IPS-18a (cell line): ENCODE measurements at regions not wholly inside any gene's neighbourhood (a gene's known extent, or its start where the extent isn't known, plus 50 kb on each side); places are given as distances from the start of the nearest gene placed in this dataset.

ENCODE experiments used
- H3K27ac ChIP-seq: one replicate; pipeline ENCODE4 v1.5.1; 2013; ENCODE audit warnings: low read length
- H3K27me3 ChIP-seq: one replicate; pipeline ENCODE4 v1.6.1; 2013; ENCODE audit warnings: mild to moderate bottlenecking, low read length; ENCODE audit not compliant: control insufficient read depth, insufficient read depth
- H3K36me3 ChIP-seq: one replicate; pipeline ENCODE4 v1.6.1; 2013; ENCODE audit warnings: low read depth, low read length; ENCODE audit not compliant: control insufficient read depth
- H3K4me1 ChIP-seq: one replicate; pipeline ENCODE4 v1.6.1; 2013; ENCODE audit warnings: low read depth, low read length; ENCODE audit not compliant: control insufficient read depth
- H3K4me3 ChIP-seq: one replicate; pipeline ENCODE4 v1.5.1; 2013; ENCODE audit warnings: low read length
- H3K9ac ChIP-seq: one replicate; pipeline ENCODE4 v1.6.1; 2013; ENCODE audit warnings: mild to moderate bottlenecking, low read length, moderate library complexity
- H3K9me3 ChIP-seq: one replicate; pipeline ENCODE4 v1.6.1; 2013; ENCODE audit warnings: low read depth, low read length; ENCODE audit not compliant: control insufficient read depth

GRCh38 chr6:19342616-19343015, 494.6 kb upstream of the ID4 start:
- Histone ChIP-seq H3K4me3 (no peak overlapping the region), H3K27me3 (no peaks in the 10 kb centered on the region), H3K4me1 (no peaks in the 10 kb centered on the region), H3K9me3 (no peaks in the 10 kb centered on the region), H3K36me3 (no peaks in the 10 kb centered on the region), H3K9ac (no peak overlapping the region), H3K27ac (no peak overlapping the region)

DNA sequence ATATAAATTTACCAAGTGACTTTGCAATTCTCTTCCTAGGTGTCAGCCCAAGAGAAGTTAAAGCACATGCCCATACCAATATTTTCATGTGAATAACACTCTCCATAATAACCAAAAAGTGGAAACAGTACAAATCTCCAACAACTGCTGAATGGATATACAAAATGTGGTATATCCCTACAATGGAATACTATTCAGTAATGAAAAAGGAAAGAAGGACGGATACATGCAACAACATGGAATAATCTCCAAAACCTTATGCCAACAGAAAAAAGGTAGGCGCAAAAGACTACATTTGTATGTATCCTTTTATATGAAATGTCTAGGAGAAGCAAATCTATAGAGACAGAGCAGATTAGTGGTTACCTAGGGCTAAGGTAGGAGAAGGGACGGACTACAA, 487.7 kb upstream of the ID4 start:
- no peak overlapping the region for H3K27ac ChIP-seq
- no peaks in the 10 kb centered on the region for H3K4me1 ChIP-seq

GRCh38 chr6:19354181-19354580, 483.0 kb upstream of the ID4 start:
- Histone ChIP-seq H3K9ac (no peak overlapping the region), H3K27ac (no peak overlapping the region), H3K36me3 (no peaks in the 10 kb centered on the region), H3K4me3 (no peak overlapping the region), H3K27me3 (no peaks in the 10 kb centered on the region), H3K4me1 (peaks cover 9% of the 10 kb centered on the region), H3K9me3 (peaks cover 3% of the 10 kb centered on the region)

More for the DNA sequence above, 487.7 kb upstream of the ID4 start:
- Histone ChIP-seq H3K36me3 (no peaks in the 10 kb centered on the region), H3K9me3 (peaks cover 5% of the 10 kb centered on the region), H3K4me3 (no peak overlapping the region), H3K27me3 (no peaks in the 10 kb centered on the region), H3K9ac (no peak overlapping the region)

- H3K9ac ChIP-seq: no peak overlapping the region
- no peak overlapping the region for H3K27ac ChIP-seq
- H3K4me1 ChIP-seq: peaks cover 9% of the 10 kb centered on the region
- H3K36me3 ChIP-seq: no peaks in the 10 kb centered on the region
- H3K4me3 ChIP-seq: no peak overlapping the region
- H3K9me3 ChIP-seq: no peaks in the 10 kb centered on the region
- no peaks in the 10 kb centered on the region for H3K27me3 ChIP-seq
These were observed 480.5 kb upstream of the ID4 start for GRCh38 chr6:19356692-19357091.

GRCh38 chr6:19362396-19362795, 474.8 kb upstream of the ID4 start:
- Histone ChIP-seq H3K9ac (no peak overlapping the region), H3K27ac (no peak overlapping the region), H3K9me3 (no peaks in the 10 kb centered on the region), H3K36me3 (no peaks in the 10 kb centered on the region), H3K4me3 (no peak overlapping the region), H3K4me1 (no peaks in the 10 kb centered on the region), H3K27me3 (no peaks in the 10 kb centered on the region)

DNA sequence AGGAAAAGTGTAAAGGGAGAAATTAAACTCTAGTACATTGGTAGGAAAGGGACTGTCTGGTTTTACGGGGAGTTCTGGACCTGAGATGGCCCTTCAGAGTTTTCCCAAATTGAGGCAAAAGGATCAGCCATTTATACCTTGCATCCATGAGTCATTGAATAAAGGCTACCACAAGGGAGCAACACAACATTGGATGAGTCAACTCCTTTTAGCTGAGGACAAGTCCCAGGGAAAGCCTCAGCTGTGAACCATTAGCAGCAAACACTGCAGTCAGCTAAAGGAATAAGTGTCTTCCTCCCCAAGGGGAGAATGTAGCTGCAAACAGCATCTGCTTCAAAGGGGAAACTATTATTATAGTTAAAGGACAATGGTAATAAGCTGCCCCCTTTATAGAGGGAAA, 468.7 kb upstream of the ID4 start:
- no peaks in the 10 kb centered on the region for H3K36me3 ChIP-seq
- H3K4me3 ChIP-seq: no peak overlapping the region
- peaks cover 14% of the 10 kb centered on the region for H3K4me1 ChIP-seq
- no peaks in the 10 kb centered on the region for H3K9me3 ChIP-seq
- H3K9ac ChIP-seq: no peak overlapping the region
- no peak overlapping the region for H3K27ac ChIP-seq
- H3K27me3 ChIP-seq: no peaks in the 10 kb centered on the region

DNA sequence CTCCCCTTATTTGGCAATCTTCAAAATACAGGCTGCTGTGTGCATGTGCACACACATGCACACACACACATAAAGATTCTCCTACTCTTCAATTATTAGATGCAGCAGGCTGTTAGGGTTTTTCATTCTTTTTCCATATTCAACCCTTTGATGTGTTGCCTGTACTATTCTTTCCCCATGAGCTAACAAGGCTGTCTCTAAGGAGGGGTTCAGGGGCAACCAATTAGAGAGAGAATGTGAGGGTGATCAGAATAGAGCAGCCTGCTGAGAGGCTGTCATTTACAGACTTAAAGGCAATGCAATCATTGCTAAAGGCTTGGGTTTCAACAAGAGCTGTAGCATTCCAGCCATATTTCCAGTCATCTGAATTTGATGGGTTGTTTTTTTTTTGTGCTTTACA, 467.4 kb upstream of the ID4 start:
- Histone ChIP-seq H3K4me3 (no peak overlapping the region), H3K4me1 (peaks cover 14% of the 10 kb centered on the region), H3K27me3 (no peaks in the 10 kb centered on the region), H3K9ac (no peak overlapping the region), H3K9me3 (no peaks in the 10 kb centered on the region), H3K27ac (no peak overlapping the region), H3K36me3 (no peaks in the 10 kb centered on the region)

- no peaks in the 10 kb centered on the region for H3K27me3 ChIP-seq
- H3K9ac ChIP-seq: no peak overlapping the region
- H3K36me3 ChIP-seq: no peaks in the 10 kb centered on the region
- H3K4me1 ChIP-seq: peaks cover 14% of the 10 kb centered on the region
- H3K4me3 ChIP-seq: no peak overlapping the region
- no peak overlapping the region for H3K27ac ChIP-seq
- H3K9me3 ChIP-seq: no peaks in the 10 kb centered on the region
These were observed 466.3 kb upstream of the ID4 start for GRCh38 chr6:19370831-19371230.

DNA sequence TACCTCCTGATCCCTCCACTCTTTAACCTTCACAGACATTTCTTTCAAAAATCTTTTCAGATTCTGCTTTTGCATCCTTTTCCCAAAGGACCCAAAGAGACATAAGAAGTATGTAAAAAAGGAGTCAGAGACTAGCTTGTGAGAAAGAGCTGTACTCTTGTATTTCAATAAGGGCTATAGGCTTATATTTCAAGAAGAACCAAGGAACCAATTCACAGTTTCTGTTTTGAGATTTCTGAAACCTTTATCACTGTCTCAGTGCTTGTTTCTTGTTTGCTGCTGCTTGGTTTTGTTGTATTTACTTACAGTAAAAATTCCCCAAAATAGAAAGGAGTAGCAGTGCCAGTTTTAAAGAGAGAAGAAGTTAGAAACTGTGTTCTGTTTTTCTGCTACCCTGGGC, 461.6 kb upstream of the ID4 start:
- no peaks in the 10 kb centered on the region for H3K9me3 ChIP-seq
- H3K9ac ChIP-seq: no peak overlapping the region

GRCh38 chr6:19377722-19378121, 459.4 kb upstream of the ID4 start:
- no peaks in the 10 kb centered on the region for H3K36me3 ChIP-seq
- H3K4me3 ChIP-seq: no peak overlapping the region
- no peak overlapping the region for H3K27ac ChIP-seq
- H3K4me1 ChIP-seq: no peaks in the 10 kb centered on the region
- no peaks in the 10 kb centered on the region for H3K27me3 ChIP-seq
- H3K9me3 ChIP-seq: no peaks in the 10 kb centered on the region
- no peak overlapping the region for H3K9ac ChIP-seq

More for the DNA sequence above, 461.6 kb upstream of the ID4 start:
- Histone ChIP-seq H3K4me3 (no peak overlapping the region), H3K27me3 (no peaks in the 10 kb centered on the region), H3K27ac (no peak overlapping the region), H3K4me1 (peaks cover 3% of the 10 kb centered on the region), H3K36me3 (no peaks in the 10 kb centered on the region)

DNA sequence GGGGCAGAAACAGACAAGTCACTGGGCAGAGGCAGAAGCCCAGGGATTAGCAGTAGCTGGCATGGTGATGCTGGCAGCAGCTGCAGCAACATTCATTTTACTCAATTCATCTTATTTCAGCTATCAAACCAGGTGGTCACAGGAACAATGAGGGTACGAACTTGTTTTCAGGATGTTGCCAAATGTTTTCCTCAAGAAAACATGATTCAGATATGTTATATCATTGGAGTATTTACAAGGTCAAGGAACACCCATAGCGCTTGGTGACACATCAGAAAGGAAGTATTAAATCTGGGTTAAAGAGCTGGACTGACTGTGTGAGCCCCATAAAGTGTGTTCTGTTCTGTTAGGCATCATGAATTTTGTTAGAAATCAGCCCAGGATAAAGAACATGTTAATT, 456.9 kb upstream of the ID4 start:
- Histone ChIP-seq H3K9me3 (no peaks in the 10 kb centered on the region), H3K4me3 (no peak overlapping the region), H3K36me3 (no peaks in the 10 kb centered on the region), H3K9ac (no peak overlapping the region), H3K27ac (no peak overlapping the region), H3K4me1 (no peaks in the 10 kb centered on the region), H3K27me3 (no peaks in the 10 kb centered on the region)

DNA sequence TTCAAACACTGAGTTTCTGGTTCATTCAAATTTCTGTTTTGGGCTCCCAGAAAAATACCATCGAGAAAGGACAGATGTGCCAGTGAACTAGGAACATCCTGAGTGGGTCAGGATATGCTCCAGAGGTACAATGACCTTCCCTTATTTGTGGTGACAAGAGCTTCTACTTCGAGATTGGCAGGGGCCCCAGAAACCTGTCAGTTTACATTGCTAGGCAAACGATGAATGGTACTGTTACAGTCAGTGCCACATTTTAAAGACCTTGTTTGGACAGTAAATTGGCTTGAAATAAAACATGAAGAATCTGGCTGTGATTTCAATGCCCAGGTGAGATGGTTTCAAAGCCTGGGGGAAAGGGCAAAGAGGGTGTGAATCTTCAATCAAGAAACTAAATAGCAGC, 454.5 kb upstream of the ID4 start:
- no peaks in the 10 kb centered on the region for H3K36me3 ChIP-seq
- no peaks in the 10 kb centered on the region for H3K4me1 ChIP-seq
- no peak overlapping the region for H3K27ac ChIP-seq
- H3K9ac ChIP-seq: no peak overlapping the region
- H3K27me3 ChIP-seq: no peaks in the 10 kb centered on the region
- no peak overlapping the region for H3K4me3 ChIP-seq
- no peaks in the 10 kb centered on the region for H3K9me3 ChIP-seq
